ENCODE measurements at regions not wholly inside any gene's neighbourhood (a gene's known extent, or its start where the extent isn't known, plus 50 kb on each side); places are given as distances from the start of the nearest gene placed in this dataset.
A peak's percentile ranks its signal among the peaks of the same experiment; 100 is the strongest.

- Histone ChIP-seq H3K9me1 (replicated peaks; ENCODE audit: control insufficient read depth, extremely low read depth, insufficient read depth, low read length) (no peaks in the 10 kb centered on the region), H3K4me1 (ENCODE audit: control insufficient read depth, extremely low read depth, insufficient read depth, low read length) (peaks cover 18% of the 10 kb centered on the region), H3K36me3 (ENCODE audit: control insufficient read depth in 2 of 2, extremely low read depth in 1 of 2, insufficient read depth in 2 of 2, low read length in 2 of 2) (no peaks in the 10 kb centered on the region), H3K27me3 (ENCODE audit: control insufficient read depth in 2 of 2, insufficient read depth in 2 of 2, low read length in 2 of 2) (peaks cover 0 to 1% of the 10 kb centered on the region in 2 experiments), H2AFZ (ENCODE audit: low read depth, low read length) (peak overlapping the region; percentile 26), H3K27ac (ENCODE audit: insufficient read depth, low read depth, low read length) (peak overlapping the region; percentile 32), H3K4me3 (replicated peaks in 1 of 3; ENCODE audit: insufficient read depth in 1 of 3, low read depth in 1 of 3, low read length in 3 of 3) (no peak overlapping the region), H3K4me2 (ENCODE audit: insufficient read depth, low read length) (peak overlapping the region; percentile 37), H3K9me3 (replicated peaks; ENCODE audit: control insufficient read depth, insufficient read depth, low read length) (no peaks in the 10 kb centered on the region), H4K20me1 (replicated peaks; ENCODE audit: control insufficient read depth, extremely low read depth, insufficient read depth, low read length) (no peaks in the 10 kb centered on the region), H3K9ac (replicated peaks; ENCODE audit: extremely low read depth, insufficient read depth, low read length) (no peak overlapping the region), H3K79me2 (ENCODE audit: control insufficient read depth, insufficient read depth, low read length) (no peaks in the 10 kb centered on the region)
- dilution Hi-C loops (cut with MboI; ENCODE audit: extremely low pct_ligation_motif_present, low sequenced_read_pairs) (no loop called here), intact Hi-C loops (cut with micrococcal nuclease) (loop anchor here (1.0 to 10.0 kb wide), 3 partner anchors 39 to 135 kb away; partner anchors contain the start of gene MAP4K4)
- POLR2A ChIA-PET, result no interaction called here
- CTCF ChIA-PET, result no interaction called here
- peak; percentile 96 for FAIRE-seq
- peak; percentile 79 for DNase-seq (ENCODE audit: low read depth, low spot score)
- BruUV-seq (replicated peaks), result no TSS peak
- no peak for TF ChIP-seq GATA2 (IDR thresholded peaks at IDR 0.05; ENCODE audit: insufficient read depth, insufficient read length, low read depth, low read length)
- no peak for TF ChIP-seq MAX (IDR thresholded peaks at IDR 0.05; ENCODE audit: insufficient read depth, insufficient read length)
- no peak for TF ChIP-seq POLR2A (IDR thresholded peaks at IDR 0.05; ENCODE audit: low read depth, low read length)
- peak; percentile 39 for TF ChIP-seq POLR2AphosphoS5 (IDR thresholded peaks at IDR 0.05; ENCODE audit: insufficient read depth, low read depth, low read length)
- TF ChIP-seq CTCF (IDR thresholded peaks at IDR 0.05; ENCODE audit: extremely low read depth in 1 of 2, insufficient read depth in 1 of 2, low read depth in 1 of 2, low read length in 2 of 2), result no peak
- TF ChIP-seq EZH2 (IDR thresholded peaks at IDR 0.05; ENCODE audit: borderline replicate concordance, low read depth, low read length, severe bottlenecking), result no peak
- no peak for TF ChIP-seq FOS (IDR thresholded peaks at IDR 0.05; ENCODE audit: borderline replicate concordance, insufficient read depth, low read length)
- TF ChIP-seq JUN (IDR thresholded peaks at IDR 0.05; ENCODE audit: borderline replicate concordance, insufficient read depth, insufficient read length, low read depth), result peak; percentile 18
- TF ChIP-seq MYC (IDR thresholded peaks at IDR 0.05; ENCODE audit: low read depth, low read length), result no peak
Observed at GRCh38 chr2:101559551-101559950, 84.6 kb upstream of the RFX8 start.
